Left renal cortex interstitium (tissue), 4 donors: ENCODE measurements at regions not wholly inside any gene's neighbourhood (a gene's known extent, or its start where the extent isn't known, plus 50 kb on each side); places are given as distances from the start of the nearest gene placed in this dataset.
"Not testable (repeated sequence)": the region's sequence is repeated elsewhere in the genome, so short reads cannot be mapped to it uniquely, and the experiment has no call there.

ENCODE experiments used
- DNase-seq, 4 donors: peaks; one replicate each; pipeline ENCODE4 v3.0.0-alpha.2; 2013; ENCODE audit warnings: low read depth in 4 of 4, low spot score in 2 of 4, missing footprints in 1 of 4

DNA sequence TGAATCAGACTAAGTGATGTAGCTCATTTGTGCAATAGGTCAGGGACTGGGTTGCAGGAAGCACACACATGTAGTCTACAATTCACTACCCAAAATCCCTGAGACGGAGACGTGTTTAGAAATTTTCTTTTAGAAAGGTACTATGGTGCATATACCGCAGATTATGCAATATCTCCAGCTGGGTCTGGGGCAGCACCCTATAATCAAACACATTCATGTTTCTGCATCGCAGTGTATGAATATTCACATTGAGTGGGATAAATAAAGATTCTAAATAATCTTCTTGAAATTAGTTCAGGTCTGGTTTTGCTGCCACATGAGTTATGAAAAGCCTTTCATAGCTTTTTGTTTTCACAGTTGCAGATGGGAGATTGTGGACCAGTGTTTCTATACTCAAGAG is 395.7 kb upstream of the FANCL start:
- DNase-seq: no peak

DNA sequence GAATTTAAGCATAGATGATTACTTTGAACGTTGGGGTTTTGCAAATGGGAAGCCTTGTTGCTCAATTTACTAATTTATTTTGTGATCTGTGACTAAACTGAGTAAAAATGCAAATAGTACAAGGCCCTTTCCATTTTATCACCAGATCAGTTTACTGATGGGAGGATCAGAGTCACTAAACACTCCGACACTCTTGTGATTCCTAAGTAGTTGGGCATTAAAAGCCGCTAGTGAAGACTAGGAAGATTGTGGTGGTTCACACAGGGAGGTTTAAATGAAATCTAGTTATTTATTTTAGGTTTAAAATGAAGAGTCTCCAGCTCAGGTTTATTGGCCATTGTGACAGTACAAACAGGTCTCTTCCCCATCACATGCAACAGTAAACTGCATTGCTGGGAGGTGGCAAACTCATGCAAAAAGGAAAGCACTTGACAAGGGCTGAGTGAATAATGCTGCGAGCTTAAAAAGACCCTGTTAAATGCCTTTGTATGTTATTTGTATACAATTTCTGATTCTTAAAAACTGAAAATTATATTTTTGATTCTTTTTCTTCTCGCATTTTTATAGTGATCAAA is 394.8 kb upstream of the FANCL start:
- DNase-seq: no peak

DNA sequence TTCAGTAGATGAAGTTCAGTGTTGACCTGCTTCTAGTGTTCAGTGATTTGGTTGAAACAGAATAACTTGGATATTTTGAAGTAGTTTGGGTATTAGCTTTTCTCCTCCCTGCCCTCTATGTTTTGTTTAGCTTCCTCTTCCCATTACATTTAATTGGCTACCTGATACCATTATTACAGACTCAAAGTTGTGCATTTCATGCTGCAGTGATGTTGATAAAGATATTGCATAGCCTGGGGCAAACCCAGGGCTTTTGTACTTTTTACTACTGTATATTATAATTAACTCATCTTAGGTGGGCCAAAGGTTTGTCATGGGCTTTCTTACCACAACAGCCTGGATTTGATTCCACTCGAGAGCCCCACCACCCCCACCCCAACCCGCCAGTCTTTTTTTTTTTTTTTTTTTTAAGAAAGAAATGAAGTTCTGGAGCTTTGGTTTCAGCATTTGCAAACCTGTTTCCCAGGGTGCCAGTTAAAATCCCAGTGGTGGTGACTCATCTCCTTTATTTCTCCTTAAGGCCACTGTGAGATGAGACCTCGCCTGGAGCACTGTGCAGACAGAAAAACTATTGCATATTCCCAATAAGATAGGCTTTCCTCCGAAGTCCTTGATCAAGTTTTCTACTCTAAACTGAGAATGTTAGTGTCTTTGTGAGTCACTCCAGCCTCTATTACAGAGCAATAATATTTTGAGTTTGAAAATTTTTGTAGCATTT is 393.7 kb upstream of the FANCL start:
- DNase-seq: no peak

DNA sequence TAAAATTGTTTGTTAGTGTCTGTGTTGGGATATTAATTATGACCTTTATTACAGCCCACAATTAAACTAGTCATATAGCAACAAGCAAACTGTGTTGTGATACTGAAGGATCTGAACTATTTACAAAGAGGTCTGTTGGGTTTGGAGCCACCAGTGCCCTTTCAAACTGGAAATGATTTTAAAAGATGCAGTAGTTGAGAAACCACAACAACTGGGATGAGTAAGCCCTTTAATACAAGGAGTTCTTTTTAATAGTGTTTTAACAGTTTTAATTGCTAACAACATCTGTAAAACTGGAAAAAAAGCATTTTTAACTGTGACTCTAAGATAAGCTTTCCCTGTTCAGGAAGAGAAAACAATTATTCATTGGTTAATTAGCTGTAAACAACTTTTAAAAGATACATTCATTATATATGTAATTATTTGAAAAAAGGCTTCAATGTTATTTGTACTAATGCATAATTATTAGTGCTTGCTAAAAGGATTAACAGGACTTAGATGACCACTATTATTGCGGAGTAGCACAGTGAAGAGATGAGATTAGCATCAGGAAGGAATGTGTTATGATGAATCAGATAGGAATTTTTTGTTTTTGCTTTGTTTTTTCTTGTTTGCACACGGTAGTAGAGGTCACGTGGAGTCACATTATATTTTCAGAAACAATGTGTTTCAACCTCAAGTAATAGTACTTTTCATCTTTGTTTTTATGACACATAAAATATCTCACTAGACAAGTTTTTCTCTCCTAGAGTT is 392.7 kb upstream of the FANCL start:
- DNase-seq: no peak

DNA sequence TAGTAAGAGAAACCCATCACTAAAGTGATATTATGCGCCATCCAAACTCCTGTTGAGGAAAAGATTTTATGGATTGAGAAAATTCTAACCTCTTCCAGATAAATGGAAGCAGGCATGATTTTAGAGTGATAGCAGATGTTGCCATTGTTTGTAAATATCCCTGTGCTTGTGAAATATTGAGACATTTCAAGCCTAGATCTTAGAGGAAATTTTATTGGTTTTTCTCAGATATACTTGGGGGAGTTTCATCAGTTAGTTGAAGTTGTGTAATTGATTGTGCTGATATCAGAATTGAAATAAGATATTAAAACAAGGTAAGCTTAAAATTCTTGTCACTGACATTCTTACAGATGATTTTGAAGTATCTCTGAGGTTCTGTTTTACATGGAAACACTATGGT is 390.9 kb upstream of the FANCL start:
- no peak for DNase-seq

DNA sequence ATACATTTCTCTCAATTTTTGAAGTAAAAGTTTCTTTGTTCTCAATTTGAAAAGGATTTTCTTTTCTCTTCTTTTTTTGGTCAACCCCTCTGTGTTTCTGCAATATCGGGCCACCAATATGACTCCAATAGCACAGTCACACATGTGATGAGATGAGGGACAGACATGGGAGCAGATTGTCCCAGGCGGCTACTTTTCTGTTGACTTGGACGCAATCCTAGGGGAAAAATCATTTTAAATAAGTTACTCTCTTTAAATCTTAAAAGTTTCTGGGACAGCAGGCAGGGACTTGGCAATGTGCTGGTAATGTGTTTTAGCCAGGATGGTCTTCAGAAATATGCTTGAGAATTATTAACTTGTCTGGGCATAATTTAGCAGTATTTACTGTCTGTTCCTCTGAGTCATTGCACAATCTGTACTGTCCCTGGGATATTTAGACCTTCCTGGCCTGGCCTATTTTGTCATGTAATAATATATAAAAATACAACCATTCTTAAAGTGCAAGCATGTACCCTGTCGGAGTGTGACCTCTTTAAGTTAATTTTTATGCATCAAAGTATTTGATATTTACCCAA is 388.5 kb upstream of the FANCL start:
- DNase-seq: no peak

DNA sequence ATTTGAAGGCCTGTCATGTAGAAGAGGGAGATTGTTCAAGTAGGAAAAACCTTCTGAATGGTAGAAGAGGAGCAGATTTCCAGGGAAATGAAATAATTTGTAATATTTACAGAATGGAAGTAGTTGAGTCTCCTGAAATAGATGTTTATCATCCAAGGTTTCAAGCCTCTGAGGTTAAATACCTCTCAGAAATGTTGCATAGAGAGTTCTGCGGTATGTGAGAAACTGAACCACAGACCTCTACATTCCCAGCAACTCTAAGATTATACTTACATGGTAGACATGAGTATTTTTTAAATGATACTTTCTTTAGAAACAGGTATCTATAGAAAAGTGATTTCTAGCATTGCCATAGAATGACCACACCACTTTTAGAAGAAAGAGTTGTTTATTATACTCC is 379.8 kb upstream of the FANCL start:
- DNase-seq: no peak

DNA sequence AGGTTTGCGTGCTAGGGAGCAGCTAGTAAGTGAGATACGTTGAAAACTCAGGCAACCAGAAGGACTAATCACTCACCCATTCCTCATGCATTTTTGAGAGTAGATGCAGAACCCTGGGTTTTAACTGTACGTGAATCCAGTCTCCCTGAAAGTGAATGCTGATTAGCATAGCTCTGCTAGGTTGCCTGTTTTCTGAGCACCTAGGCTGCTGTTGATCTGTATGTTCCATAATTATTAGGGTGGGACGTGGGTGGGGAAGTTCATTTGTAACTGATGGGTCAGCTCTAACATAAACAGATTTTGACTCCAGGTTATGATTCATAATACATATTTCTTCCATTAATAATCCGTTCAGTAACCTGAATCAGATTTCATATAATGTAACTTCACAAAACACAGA is 379.0 kb upstream of the FANCL start:
- DNase-seq: no peak

DNA sequence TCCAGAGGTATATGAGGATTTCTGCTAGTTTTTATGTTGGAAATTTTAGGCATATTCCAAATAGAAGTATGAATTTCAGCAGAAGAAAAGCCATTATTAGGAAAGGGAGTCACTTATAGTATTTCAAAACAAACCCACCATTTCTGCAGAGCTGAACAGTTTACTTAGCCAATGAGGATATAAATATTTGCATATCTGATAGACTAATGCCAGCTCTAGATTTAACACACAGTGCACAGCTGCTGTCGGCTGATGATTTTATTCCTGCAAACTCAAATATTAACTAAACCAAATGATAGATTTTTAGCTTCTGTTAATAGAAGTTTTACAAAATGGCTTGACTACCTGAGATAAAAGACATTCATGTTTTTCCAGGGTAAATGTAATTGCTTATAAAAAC is 375.8 kb upstream of the FANCL start:
- DNase-seq: no peak

DNA sequence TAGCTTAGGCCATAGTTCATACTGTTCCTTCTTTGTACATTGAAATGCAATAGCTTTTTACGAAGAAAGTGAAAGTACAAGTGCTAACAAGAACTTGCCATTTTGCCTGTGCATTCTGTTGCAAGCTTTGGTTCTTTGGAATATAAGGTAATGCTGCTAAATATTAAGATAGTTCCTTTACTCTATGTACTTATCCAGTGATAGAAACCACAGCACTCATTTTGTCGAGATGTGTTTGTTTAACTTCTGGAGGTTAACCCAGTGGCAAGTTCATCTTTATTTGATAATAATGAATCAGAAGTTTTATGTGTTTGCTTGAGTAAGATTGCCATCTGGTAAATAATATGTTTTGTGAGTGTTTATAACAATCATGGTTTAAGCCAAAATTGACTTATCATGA is 373.1 kb upstream of the FANCL start:
- no peak for DNase-seq

DNA sequence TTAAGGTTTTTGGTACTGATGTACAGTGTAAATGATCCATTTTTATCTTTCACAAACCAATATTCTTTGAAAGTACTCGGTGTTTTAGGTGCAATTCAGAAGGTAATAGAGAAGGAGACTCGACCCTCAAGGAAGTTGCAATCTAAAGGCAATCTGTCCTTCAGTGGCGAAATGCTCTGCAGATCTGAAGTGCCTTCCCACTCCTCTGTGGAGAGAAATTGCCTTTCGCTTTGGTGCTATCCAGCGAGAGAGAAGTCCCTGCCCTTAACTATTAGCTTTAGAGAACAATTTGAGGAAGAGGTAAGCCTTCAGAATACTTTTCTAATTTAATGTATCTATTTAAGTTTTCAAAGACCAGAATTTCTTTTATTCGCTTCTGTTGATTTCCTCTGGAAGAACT is 371.8 kb upstream of the FANCL start:
- no peak for DNase-seq

DNA sequence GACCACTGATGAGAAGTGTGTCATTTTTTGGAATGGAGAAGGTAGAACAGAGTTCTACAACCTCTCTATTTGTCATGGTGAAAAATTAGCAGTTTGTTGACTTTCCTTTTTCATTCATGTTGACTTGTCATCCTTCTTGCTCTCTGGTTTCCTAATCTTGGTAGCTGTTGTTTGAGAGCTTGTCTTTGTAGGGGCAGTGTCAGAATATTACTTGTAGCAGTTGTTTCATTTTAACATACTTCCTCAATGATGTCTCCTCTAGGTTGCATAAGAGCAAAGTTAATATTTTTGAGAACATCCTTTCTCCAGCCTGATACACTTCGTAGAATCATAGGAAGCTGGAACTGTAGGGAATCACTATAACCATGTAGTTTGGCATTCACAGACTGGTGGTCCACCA is 368.2 kb upstream of the FANCL start:
- no peak for DNase-seq

DNA sequence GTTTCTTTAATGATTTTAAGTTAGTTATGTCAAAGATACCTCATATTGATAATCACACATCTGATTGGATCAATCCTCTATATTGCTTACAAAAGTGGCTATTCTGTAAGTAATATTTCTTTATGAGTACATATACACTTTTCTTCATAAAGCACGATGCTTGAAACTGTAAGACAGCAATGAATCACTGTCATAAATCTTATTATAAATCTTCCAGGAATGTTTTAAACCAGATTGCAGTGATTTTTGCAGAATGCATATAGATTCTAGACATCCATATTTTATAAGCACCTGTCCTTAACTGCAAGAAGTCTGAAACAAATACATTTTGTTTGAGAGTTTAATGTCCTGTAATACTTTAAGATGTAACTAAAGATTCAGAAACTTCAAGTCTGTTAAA is 367.0 kb upstream of the FANCL start:
- DNase-seq: no peak

DNA sequence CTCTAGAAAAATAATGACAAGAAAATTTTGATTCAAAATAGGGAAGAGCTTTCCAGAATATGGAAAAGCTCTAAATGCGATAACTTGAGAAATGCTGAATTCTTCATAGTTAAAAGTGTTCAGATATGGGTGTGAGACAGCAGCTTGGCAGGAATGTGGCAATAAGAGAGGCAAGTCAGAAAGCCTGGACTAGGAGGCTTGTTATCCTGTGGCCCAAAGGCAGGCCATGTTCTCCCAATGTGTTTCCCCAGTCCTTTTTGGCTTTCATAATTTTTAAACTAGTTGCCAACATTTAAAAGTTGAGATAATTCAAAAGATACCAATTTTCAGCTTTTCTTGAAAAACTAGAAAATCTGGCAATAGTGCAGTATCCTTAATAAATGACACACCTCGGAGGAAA is 366.3 kb upstream of the FANCL start:
- no peak for DNase-seq

DNA sequence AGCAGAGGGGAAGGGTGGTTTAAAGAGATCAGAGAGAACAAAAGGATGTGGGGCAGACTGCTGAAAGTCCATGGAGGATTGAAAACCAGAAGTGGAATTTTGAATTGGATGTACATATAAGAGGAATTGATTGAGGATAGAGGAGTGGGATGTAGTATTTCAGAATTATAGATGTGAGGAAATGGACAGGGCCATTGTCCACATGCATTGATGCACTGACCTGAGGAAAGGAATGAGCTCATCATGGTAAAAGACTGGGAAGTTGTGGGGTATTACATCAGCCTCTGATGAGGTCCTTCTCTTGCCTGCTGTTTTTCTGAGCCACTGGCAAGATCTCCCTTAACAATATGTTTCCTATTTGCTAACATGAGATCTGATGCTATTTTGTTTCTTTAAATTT is 365.7 kb upstream of the FANCL start:
- no peak for DNase-seq

DNA sequence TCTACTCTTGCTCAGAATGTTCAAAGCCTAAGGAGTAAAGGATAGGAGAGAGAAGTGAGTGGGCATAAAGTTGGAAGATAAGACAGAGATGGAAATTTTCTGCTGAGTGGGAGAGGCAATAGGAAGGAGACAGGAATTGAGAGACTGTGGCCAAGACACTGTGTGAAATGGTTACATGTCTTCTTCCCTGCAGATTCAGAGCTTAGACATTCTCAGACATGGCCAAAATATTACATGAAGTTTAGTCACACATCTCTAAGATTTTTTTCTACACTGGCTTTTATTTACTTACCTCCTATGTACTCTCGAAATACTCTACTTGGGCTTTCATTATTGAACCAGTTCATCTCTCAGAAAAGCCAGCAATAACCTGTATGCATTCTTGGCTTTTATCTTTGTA is 363.0 kb upstream of the FANCL start:
- DNase-seq: no peak

DNA sequence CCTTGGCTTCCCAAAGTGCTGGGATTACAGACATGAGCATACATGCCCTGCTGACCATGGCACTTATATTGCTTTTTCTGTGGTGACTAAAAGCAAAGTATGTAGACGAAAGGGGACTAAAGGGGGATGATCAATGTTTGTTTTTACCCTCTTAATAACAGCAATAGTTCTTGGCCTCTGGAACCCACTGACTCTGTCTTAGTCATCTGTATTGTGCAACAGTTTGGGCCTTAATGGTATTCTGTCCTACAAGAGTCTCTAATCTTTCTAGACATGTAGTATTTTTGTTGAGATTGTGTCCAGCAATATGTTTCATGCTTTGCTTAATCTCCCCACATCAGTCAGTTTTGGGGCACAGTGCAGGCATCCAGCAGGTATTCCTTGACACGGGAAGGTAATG is 359.9 kb upstream of the FANCL start:
- DNase-seq: no peak

DNA sequence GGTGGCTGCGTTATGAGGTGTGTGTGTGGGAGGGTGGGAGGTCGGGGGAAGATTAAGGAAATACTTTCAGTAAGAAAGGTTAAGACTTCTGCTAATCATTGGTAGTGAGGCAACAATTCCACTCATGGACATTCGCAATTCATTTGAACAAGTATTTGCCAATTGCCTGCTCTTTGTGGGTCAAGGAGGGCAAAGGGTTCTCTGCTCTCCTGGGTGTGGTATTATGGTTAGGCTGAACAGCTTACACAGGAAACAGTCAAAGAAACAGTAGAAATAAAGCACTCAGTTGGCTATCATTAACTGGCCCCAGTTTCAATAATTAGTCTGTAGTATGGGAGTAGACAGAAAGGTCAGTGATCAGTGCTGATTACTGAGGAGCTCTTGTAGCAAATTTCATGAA is 357.0 kb upstream of the FANCL start:
- DNase-seq: no peak

DNA sequence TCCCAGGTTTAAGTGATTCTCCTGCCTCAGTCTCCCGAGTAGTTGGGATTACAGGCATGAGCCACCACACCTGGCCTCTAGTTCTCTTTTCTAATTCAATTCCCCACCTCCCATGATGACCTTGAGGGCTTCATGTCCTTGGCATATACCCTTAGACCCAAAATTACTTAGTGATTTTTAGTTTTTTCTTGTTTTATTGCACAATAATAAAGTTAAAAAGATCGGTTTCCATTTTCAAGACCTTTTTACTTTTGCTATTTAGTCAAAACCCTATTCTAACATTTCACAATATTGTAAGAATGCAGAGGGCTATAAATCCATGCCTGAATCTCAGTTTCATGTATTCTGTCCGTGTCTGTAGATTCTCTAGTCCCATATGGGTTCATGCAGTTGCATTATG is 354.6 kb upstream of the FANCL start:
- no peak for DNase-seq

DNA sequence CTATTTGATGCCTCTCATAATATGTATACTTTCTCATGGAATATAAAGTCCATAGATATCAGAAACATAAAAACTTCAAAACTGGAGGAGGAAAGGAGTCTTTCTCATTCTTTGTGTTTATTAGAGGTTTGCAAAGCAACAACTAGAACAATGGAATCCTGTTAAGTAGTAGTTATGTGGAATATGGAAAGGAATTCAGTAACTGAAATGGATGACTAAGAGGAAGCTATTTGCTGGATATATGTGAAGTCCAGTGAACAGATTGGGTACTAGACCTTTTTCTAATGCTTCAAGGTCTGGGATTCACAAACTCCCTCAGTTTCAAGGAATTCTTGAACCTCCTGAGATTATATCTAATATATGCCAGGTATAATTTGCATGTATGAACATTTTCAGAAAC is 353.6 kb upstream of the FANCL start:
- DNase-seq: no peak

DNA sequence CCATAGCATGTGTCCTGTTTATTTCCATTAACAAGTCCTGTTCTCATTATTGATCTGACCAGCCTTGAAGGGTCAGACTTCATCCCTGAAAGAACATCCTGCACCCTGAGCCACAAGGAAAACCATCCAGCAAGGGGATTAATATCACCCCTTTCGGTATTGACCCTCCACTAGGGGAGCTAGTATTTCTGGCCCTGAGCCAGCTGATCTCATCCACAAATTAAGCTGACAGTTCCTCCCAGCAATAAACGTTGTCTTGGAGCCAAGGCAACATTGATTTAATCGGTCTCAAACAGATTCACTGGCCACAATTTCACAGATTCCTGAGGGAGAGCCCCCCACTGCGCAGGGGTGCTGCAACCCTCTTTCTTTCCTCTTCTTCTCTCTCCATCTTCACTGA is 353.1 kb upstream of the FANCL start:
- no peak for DNase-seq

DNA sequence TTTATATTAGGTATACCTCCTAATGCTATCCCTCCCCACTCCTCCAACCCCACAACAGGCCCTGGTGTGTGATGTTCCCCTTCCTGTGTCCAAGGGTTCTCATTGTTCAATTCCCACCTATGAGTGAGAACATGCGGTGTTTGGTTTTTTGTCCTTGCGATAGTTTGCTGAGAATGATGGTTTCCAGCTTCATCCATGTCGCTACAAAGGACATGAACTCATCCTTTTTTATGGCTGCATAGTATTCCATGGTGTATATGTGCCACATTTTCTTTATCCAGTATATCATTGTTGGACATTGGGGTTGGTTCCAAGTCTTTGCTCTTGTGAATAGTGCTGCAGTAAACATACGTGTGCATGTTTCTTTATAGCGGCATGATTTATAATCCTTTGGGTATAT is 345.1 kb upstream of the FANCL start:
- not testable (repeated sequence) for DNase-seq
